H9 (cell line): ENCODE measurements at regions not wholly inside any gene's neighbourhood (a gene's known extent, or its start where the extent isn't known, plus 50 kb on each side); places are given as distances from the start of the nearest gene placed in this dataset.

Experiments
- DNase-seq: peaks from one replicate; pipeline ENCODE4 v3.0.0-alpha.2; 2017
- H2AFZ ChIP-seq: one replicate; pipeline ENCODE4 v1.6.1; 2013; ENCODE audit warnings: mild to moderate bottlenecking, low read length, control low read depth, moderate library complexity
- H2AK5ac ChIP-seq: 2 replicates; pipeline ENCODE4 v1.6.1; 2013; ENCODE audit warnings: low read length, control low read depth, mixed read lengths; ENCODE audit not compliant: insufficient read length
- H2BK120ac ChIP-seq: one replicate; pipeline ENCODE4 v1.6.1; 2013; ENCODE audit warnings: low read depth, mild to moderate bottlenecking, low read length, control low read depth, inconsistent platforms; ENCODE audit not compliant: poor library complexity, severe bottlenecking
- H2BK12ac ChIP-seq: 2 replicates; pipeline ENCODE4 v1.6.1; 2013; ENCODE audit warnings: low read length, control low read depth, mixed read lengths, low read depth; ENCODE audit not compliant: insufficient read length
- H2BK15ac ChIP-seq: 2 replicates; pipeline ENCODE4 v1.6.1; 2013; ENCODE audit warnings: low read depth, low read length, control low read depth
- H2BK20ac ChIP-seq: one replicate; pipeline ENCODE4 v1.6.1; 2013; ENCODE audit warnings: low read depth, mild to moderate bottlenecking, low read length, control low read depth, inconsistent platforms; ENCODE audit not compliant: poor library complexity, severe bottlenecking
- H2BK5ac ChIP-seq: 2 replicates; pipeline ENCODE4 v1.6.1; 2013; ENCODE audit warnings: low read length, control low read depth, mixed read lengths; ENCODE audit not compliant: insufficient read length
- H3K14ac ChIP-seq: 2 replicates; pipeline ENCODE4 v1.6.1; 2013; ENCODE audit warnings: low read length, control low read depth; ENCODE audit not compliant: insufficient read depth
- H3K18ac ChIP-seq: 2 replicates; pipeline ENCODE4 v1.6.1; 2013; ENCODE audit warnings: low read depth, mild to moderate bottlenecking, mixed read lengths, low read length, control low read depth; ENCODE audit not compliant: insufficient read length
- H3K23ac ChIP-seq: 2 replicates; pipeline ENCODE4 v1.6.1; 2013; ENCODE audit warnings: low read length, control low read depth, mixed read lengths, low read depth; ENCODE audit not compliant: insufficient read length
- H3K23me2 ChIP-seq: 2 replicates; pipeline ENCODE4 v1.6.1; 2013; ENCODE audit warnings: low read depth, mild to moderate bottlenecking, mixed read lengths, low read length, control low read depth; ENCODE audit not compliant: insufficient read length, poor library complexity, severe bottlenecking
- H3K27ac ChIP-seq: 2 replicates; pipeline ENCODE4 v1.5.1; 2013; ENCODE audit warnings: low read length, control low read depth, mixed read lengths, low read depth; ENCODE audit not compliant: insufficient read length
- H3K27me3 ChIP-seq: 2 replicates; pipeline ENCODE4 v1.6.1; 2013; ENCODE audit warnings: low read length, control low read depth, inconsistent platforms; ENCODE audit not compliant: insufficient read depth
- H3K4ac ChIP-seq: 2 replicates; pipeline ENCODE4 v1.6.1; 2013; ENCODE audit warnings: low read depth, mild to moderate bottlenecking, control low read depth, inconsistent platforms, low read length, moderate library complexity
- H3K4me1 ChIP-seq: 2 replicates; pipeline ENCODE4 v1.6.1; 2013; ENCODE audit warnings: low read length, control low read depth, inconsistent platforms; ENCODE audit not compliant: insufficient read depth
- H3K4me2 ChIP-seq: 2 replicates; pipeline ENCODE4 v1.6.1; 2013; ENCODE audit warnings: low read length, control low read depth, mixed read lengths; ENCODE audit not compliant: insufficient read length, insufficient read depth
- H3K56ac ChIP-seq: 2 replicates; pipeline ENCODE4 v1.6.1; 2013; ENCODE audit warnings: low read depth, mild to moderate bottlenecking, mixed read lengths, low read length, control low read depth; ENCODE audit not compliant: insufficient read length
- H3K79me1 ChIP-seq: 2 replicates; pipeline ENCODE4 v1.6.1; 2013; ENCODE audit warnings: low read depth, mild to moderate bottlenecking, moderate library complexity, low read length, control low read depth, inconsistent platforms; ENCODE audit not compliant: insufficient read depth, poor library complexity, severe bottlenecking
- H3K79me2 ChIP-seq: 2 replicates; pipeline ENCODE4 v1.6.1; 2013; ENCODE audit warnings: low read length, control low read depth, inconsistent platforms; ENCODE audit not compliant: insufficient read depth
- H3K9ac ChIP-seq: 2 replicates; pipeline ENCODE4 v1.6.1; 2013; ENCODE audit warnings: low read length, control low read depth, mixed read lengths; ENCODE audit not compliant: insufficient read length; ENCODE audit errors: extremely low read depth
- H3K9me3 ChIP-seq: one replicate; pipeline ENCODE4 v1.6.1; 2013; ENCODE audit warnings: low read depth, low read length, inconsistent platforms; ENCODE audit not compliant: control insufficient read depth
- H3T11ph ChIP-seq: one replicate; pipeline ENCODE4 v1.6.1; 2013; ENCODE audit warnings: mild to moderate bottlenecking, low read length, control low read depth, inconsistent platforms
- H4K20me1 ChIP-seq: one replicate; pipeline ENCODE4 v1.6.1; 2013; ENCODE audit not compliant: control insufficient read depth, insufficient read length, insufficient read depth
- H4K5ac ChIP-seq: 2 replicates; pipeline ENCODE4 v1.6.1; 2013; ENCODE audit warnings: low read depth, mild to moderate bottlenecking, mixed read lengths, low read length, control low read depth; ENCODE audit not compliant: insufficient read length
- H4K8ac ChIP-seq: replicated peaks from 2 replicates; pipeline ENCODE4 v1.6.1; 2013; ENCODE audit warnings: low read length, control low read depth, mixed read lengths, low read depth; ENCODE audit not compliant: insufficient read length
- H4K91ac ChIP-seq: 2 replicates; pipeline ENCODE4 v1.6.1; 2013; ENCODE audit warnings: low read depth, mild to moderate bottlenecking, moderate library complexity, mixed read lengths, low read length, control low read depth; ENCODE audit not compliant: insufficient read length
- H3K27ac Mint-ChIP-seq, 3 experiments: 2 replicates in 2 of 3; 3 replicates in 1 of 3; pipeline ENCODE4 v1.8.0; 2020 to 2021; ENCODE audit warnings: mixed read lengths in 3 of 3, mild to moderate bottlenecking in 1 of 3, moderate library complexity in 1 of 3
- H3K27me3 Mint-ChIP-seq: 2 replicates; pipeline ENCODE4 v1.8.0; 2021; ENCODE audit warnings: low read depth, mild to moderate bottlenecking, moderate library complexity, mixed read lengths
- H3K36me3 Mint-ChIP-seq, 3 experiments: 2 replicates in 2 of 3; 3 replicates in 1 of 3; pipeline ENCODE4 v1.8.0; 2020 to 2021; ENCODE audit warnings: low read depth in 3 of 3, mixed read lengths in 3 of 3; ENCODE audit not compliant: insufficient read depth in 1 of 3
- H3K4me1 Mint-ChIP-seq, 2 experiments: 2 replicates each; pipeline ENCODE4 v1.8.0; 2020; ENCODE audit warnings: mixed read lengths in 2 of 2
- H3K4me3 Mint-ChIP-seq, 2 experiments: 2 replicates in 1 of 2; 3 replicates in 1 of 2; pipeline ENCODE4 v1.8.0; 2020 to 2021; ENCODE audit warnings: mild to moderate bottlenecking in 2 of 2, mixed read lengths in 2 of 2, moderate library complexity in 1 of 2
- H3K9me3 Mint-ChIP-seq, 2 experiments: 2 replicates in 1 of 2; 3 replicates in 1 of 2; pipeline ENCODE4 v1.8.0; 2020; ENCODE audit warnings: mild to moderate bottlenecking in 2 of 2, mixed read lengths in 2 of 2, moderate library complexity in 1 of 2
- WGBS: extraction: QIAGEN DNeasy Blood & Tissue Kit; methylation state at CpG from one replicate; pipeline ENCODE4 v1.1.7; 2013; ENCODE audit warnings: missing lambda C conversion rate, low lambda C conversion rate, mixed read lengths; ENCODE audit not compliant: insufficient read length; ENCODE audit errors: extremely low coverage; 5-methylcytosine and 5-hydroxymethylcytosine counted together
- TF ChIP-seq, protein P1 (sequence below): fragments of 200-600 bp; sonication (generic); conservative IDR thresholded peaks from 3 replicates; pipeline ENCODE4 v1.8.0; 2021; ENCODE audit warnings: antibody characterized with exemption, mild to moderate bottlenecking

DNA sequence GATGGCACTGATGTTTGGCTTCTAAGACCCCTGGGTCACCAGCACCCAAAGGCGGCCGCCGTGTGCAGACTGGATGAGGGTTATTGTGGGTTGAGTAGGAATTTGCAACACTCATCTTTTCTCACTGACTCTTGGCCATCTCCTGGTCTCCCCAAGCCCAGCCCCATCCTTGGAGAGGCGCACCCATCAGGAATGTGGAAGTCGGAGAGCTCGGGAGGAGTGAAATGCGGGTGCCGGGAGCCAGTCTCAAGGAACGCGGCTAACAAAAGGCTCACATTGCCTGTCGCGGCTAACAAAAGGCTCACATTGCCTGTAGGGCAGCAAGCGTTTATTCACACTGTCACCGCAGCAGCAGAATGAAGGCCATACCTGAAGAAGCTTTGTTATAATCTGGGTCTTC, 248.6 kb downstream of the FOXL1 start:
- H2BK20ac ChIP-seq = no peak overlapping the region
- H3K79me1 ChIP-seq = no peaks in the 10 kb centered on the region
- H3K9ac ChIP-seq = no peak overlapping the region
- H3K4me1 ChIP-seq = peaks cover 8% of the 10 kb centered on the region; the same call in 1 of the 2 replicates
- TF ChIP-seq, protein P1, sequence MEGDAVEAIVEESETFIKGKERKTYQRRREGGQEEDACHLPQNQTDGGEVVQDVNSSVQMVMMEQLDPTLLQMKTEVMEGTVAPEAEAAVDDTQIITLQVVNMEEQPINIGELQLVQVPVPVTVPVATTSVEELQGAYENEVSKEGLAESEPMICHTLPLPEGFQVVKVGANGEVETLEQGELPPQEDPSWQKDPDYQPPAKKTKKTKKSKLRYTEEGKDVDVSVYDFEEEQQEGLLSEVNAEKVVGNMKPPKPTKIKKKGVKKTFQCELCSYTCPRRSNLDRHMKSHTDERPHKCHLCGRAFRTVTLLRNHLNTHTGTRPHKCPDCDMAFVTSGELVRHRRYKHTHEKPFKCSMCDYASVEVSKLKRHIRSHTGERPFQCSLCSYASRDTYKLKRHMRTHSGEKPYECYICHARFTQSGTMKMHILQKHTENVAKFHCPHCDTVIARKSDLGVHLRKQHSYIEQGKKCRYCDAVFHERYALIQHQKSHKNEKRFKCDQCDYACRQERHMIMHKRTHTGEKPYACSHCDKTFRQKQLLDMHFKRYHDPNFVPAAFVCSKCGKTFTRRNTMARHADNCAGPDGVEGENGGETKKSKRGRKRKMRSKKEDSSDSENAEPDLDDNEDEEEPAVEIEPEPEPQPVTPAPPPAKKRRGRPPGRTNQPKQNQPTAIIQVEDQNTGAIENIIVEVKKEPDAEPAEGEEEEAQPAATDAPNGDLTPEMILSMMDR = no peak
- no peak overlapping the region for H3K23ac ChIP-seq
- no peaks in the 10 kb centered on the region for H3K79me2 ChIP-seq
- H3K27me3 Mint-ChIP-seq = peaks cover 35% of the 10 kb centered on the region
- no peak overlapping the region for H3T11ph ChIP-seq
- no peaks in the 10 kb centered on the region for H3K9me3 ChIP-seq
- H3K4me3 Mint-ChIP-seq = peak overlapping the region in 1 of 2 experiments; percentile 47; a peak in 2 of 5 replicates
- H4K8ac ChIP-seq = no peak overlapping the region
- no peaks in the 10 kb centered on the region for H3K23me2 ChIP-seq
- peaks cover 0 to 4% (median 2%) of the 10 kb centered on the region in 3 experiments; a peak in 1 of 7 replicates for H3K36me3 Mint-ChIP-seq
- peak; percentile 69 for DNase-seq
- H3K4ac ChIP-seq = no peak overlapping the region
- H2BK12ac ChIP-seq = no peak overlapping the region
- H3K56ac ChIP-seq = no peak overlapping the region
- no peak overlapping the region for H2BK120ac ChIP-seq
- no peaks in the 10 kb centered on the region for H4K20me1 ChIP-seq
- no peak overlapping the region for H3K27ac ChIP-seq
- no peak overlapping the region for H4K5ac ChIP-seq
- H3K27me3 ChIP-seq = no peaks in the 10 kb centered on the region
- no peak overlapping the region for H4K91ac ChIP-seq
- H2BK5ac ChIP-seq = no peak overlapping the region
- no peak overlapping the region for H3K14ac ChIP-seq
- no peak overlapping the region for H3K27ac Mint-ChIP-seq
- H2AK5ac ChIP-seq = no peak overlapping the region
- H3K4me2 ChIP-seq = no peak overlapping the region
- no peak overlapping the region for H2BK15ac ChIP-seq
- peaks cover 24 to 37% of the 10 kb centered on the region in 2 experiments for H3K4me1 Mint-ChIP-seq
- no peak overlapping the region for H2AFZ ChIP-seq
- no CpG with 5 or more reads among the region's 14 CpGs for WGBS
- H3K9me3 Mint-ChIP-seq = peaks cover 6 to 8% of the 10 kb centered on the region in 2 experiments; a peak in 4 of 5 replicates
- H3K18ac ChIP-seq = no peak overlapping the region
